DMS153 (cell line): ENCODE measurements at regions not wholly inside any gene's neighbourhood (a gene's known extent, or its start where the extent isn't known, plus 50 kb on each side); places are given as distances from the start of the nearest gene placed in this dataset.

Experiments
- DNase-seq: peaks from one replicate; lab custom pipeline; 2025; lab: John Stamatoyannopoulos, UW

- no peak for DNase-seq
These were observed 61.8 kb upstream of the PTPRD start for GRCh38 chr9:10674586-10674985.

- no peak for DNase-seq
These were observed 65.2 kb upstream of the PTPRD start for GRCh38 chr9:10678010-10678409.

- DNase-seq, result no peak
These were observed 66.0 kb upstream of the PTPRD start for GRCh38 chr9:10678790-10679189.

- DNase-seq, result no peak
These were observed 74.1 kb upstream of the PTPRD start for GRCh38 chr9:10686943-10687342.

- no peak for DNase-seq
These were observed 77.7 kb upstream of the PTPRD start for GRCh38 chr9:10690546-10690945.

- no peak for DNase-seq
These were observed 84.2 kb upstream of the PTPRD start for GRCh38 chr9:10697044-10697443.

GRCh38 chr9:10700291-10700690 is 87.5 kb upstream of the PTPRD start:
- no peak for DNase-seq

- DNase-seq, result peak; percentile 69
These were observed 88.1 kb upstream of the PTPRD start for GRCh38 chr9:10700915-10701314.

- no peak for DNase-seq
These were observed 89.1 kb upstream of the PTPRD start for GRCh38 chr9:10701906-10702305.

GRCh38 chr9:10703139-10703538 is 90.3 kb upstream of the PTPRD start:
- no peak for DNase-seq

GRCh38 chr9:10704720-10705119 is 91.9 kb upstream of the PTPRD start:
- no peak for DNase-seq

GRCh38 chr9:10705383-10705782 is 92.6 kb upstream of the PTPRD start:
- no peak for DNase-seq

GRCh38 chr9:10706788-10707187 is 94.0 kb upstream of the PTPRD start:
- DNase-seq, result no peak

- DNase-seq, result no peak
These were observed 108.5 kb upstream of the PTPRD start for GRCh38 chr9:10721301-10721700.

- no peak for DNase-seq
These were observed 116.4 kb upstream of the PTPRD start for GRCh38 chr9:10729213-10729612.

GRCh38 chr9:10744669-10745068 is 131.9 kb upstream of the PTPRD start:
- DNase-seq, result no peak

GRCh38 chr9:10753474-10753873 is 140.7 kb upstream of the PTPRD start:
- DNase-seq, result no peak

- no peak for DNase-seq
These were observed 151.7 kb upstream of the PTPRD start for GRCh38 chr9:10764481-10764880.

- no peak for DNase-seq
These were observed 160.3 kb upstream of the PTPRD start for GRCh38 chr9:10773136-10773535.

GRCh38 chr9:10774051-10774450 is 161.2 kb upstream of the PTPRD start:
- no peak for DNase-seq

- DNase-seq, result no peak
These were observed 172.5 kb upstream of the PTPRD start for GRCh38 chr9:10785255-10785654.

GRCh38 chr9:10793306-10793705 is 180.5 kb upstream of the PTPRD start:
- DNase-seq, result no peak

- no peak for DNase-seq
These were observed 191.7 kb upstream of the PTPRD start for GRCh38 chr9:10804486-10804885.

- DNase-seq, result no peak
These were observed 194.1 kb upstream of the PTPRD start for GRCh38 chr9:10806868-10807267.

GRCh38 chr9:10818206-10818605 is 205.4 kb upstream of the PTPRD start:
- no peak for DNase-seq
